GM23338 (cell line): ENCODE measurements at regions not wholly inside any gene's neighbourhood (a gene's known extent, or its start where the extent isn't known, plus 50 kb on each side); places are given as distances from the start of the nearest gene placed in this dataset.

Source experiments
- CTCF ChIP-seq, 2 experiments: fragments of 200-600 bp in 1 of 2; sonication (generic) in 1 of 2; conservative IDR thresholded peaks; 2 replicates each; pipeline versions ENCODE4 v1.5.1 to v1.6.1; 2016 to 2017; ENCODE audit warnings: antibody characterized with exemption in 2 of 2, low read depth in 2 of 2, mild to moderate bottlenecking in 2 of 2, moderate library complexity in 1 of 2
- EZH2 ChIP-seq: fragments of 200-600 bp; sonication (generic); IDR thresholded peaks from one replicate; pipeline ENCODE4 v1.8.0; 2017; ENCODE audit warnings: antibody characterized with exemption, mild to moderate bottlenecking, low read depth; ENCODE audit not compliant: unreplicated experiment
- EZH2phosphoT487 ChIP-seq: fragments of 200-600 bp; sonication (generic); IDR thresholded peaks from one replicate; pipeline ENCODE4 v1.8.1; 2018; ENCODE audit warnings: antibody characterized with exemption; ENCODE audit not compliant: unreplicated experiment
- POLR2AphosphoS5 ChIP-seq: IDR thresholded peaks from 2 replicates; pipeline ENCODE4 v1.6.1; 2016; ENCODE audit warnings: antibody characterized with exemption, low read depth
- REST ChIP-seq: IDR thresholded peaks from one replicate; pipeline ENCODE4 v1.6.1; 2018; ENCODE audit warnings: antibody characterized with exemption; ENCODE audit not compliant: unreplicated experiment
- STAT1 ChIP-seq: IDR thresholded peaks from one replicate; pipeline ENCODE4 v1.6.1; 2016; ENCODE audit warnings: antibody characterized with exemption; ENCODE audit not compliant: unreplicated experiment
- ZNF114 ChIP-seq: fragments of 250-450 bp; sonication (Bioruptor Pico); IDR thresholded peaks from 2 replicates; pipeline ENCODE4 v1.5.0; 2020; ENCODE audit warnings: mild to moderate bottlenecking, moderate library complexity

GRCh38 chr10:8172604-8173003, 118.1 kb downstream of the GATA3 start:
- TF ChIP-seq CTCF (conservative IDR thresholded peaks at IDR 0.05; ENCODE audit: low read depth in 2 of 2) (no peak), POLR2AphosphoS5 (no peak), STAT1 (no peak), EZH2phosphoT487 (no peak), EZH2 (no peak), REST (no peak), ZNF114 (CRISPR knock-in tag) (no peak)
